ENCODE measurements at regions not wholly inside any gene's neighbourhood (a gene's known extent, or its start where the extent isn't known, plus 50 kb on each side); places are given as distances from the start of the nearest gene placed in this dataset.

GRCh38 chr2:11042841-11043240 lies 112.4 kb upstream of the SLC66A3 start:
- TF ChIP-seq CTCF (IDR thresholded peaks at IDR 0.05) (no peak), POLR2A (IDR thresholded peaks at IDR 0.05) (no peak)

Measured in adrenal gland (tissue), 5 donors.